GM18508 (cell line): ENCODE measurements at regions not wholly inside any gene's neighbourhood (a gene's known extent, or its start where the extent isn't known, plus 50 kb on each side); places are given as distances from the start of the nearest gene placed in this dataset.
"Not testable (repeated sequence)": the region's sequence is repeated elsewhere in the genome, so short reads cannot be mapped to it uniquely, and the experiment has no call there.

ENCODE experiments used
- ATAC-seq: cut with Tn5 transposase; IDR thresholded peaks from one replicate; pipeline ENCODE4 v1.9.1; 2021; ENCODE audit warnings: moderate number of reproducible peaks; ENCODE audit not compliant: insufficient read depth, unreplicated experiment

DNA sequence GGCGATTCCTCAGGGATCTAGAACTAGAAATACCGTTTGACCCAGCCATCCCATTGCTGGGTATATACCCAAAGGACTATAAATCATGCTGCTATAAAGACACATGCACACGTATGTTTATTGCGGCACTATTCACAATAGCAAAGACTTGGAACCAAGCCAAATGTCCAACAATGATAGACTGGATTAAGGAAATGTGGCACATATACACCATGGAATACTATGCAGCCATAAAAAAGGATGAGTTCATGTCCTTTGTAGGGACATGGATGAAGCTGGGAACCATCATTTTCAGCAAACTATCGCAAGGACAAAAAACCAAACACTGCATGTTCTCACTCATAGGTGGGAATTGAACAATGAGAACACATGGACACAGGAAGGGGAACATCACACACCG, 311.1 kb downstream of the PTGER3 start:
- not testable (repeated sequence) for ATAC-seq

DNA sequence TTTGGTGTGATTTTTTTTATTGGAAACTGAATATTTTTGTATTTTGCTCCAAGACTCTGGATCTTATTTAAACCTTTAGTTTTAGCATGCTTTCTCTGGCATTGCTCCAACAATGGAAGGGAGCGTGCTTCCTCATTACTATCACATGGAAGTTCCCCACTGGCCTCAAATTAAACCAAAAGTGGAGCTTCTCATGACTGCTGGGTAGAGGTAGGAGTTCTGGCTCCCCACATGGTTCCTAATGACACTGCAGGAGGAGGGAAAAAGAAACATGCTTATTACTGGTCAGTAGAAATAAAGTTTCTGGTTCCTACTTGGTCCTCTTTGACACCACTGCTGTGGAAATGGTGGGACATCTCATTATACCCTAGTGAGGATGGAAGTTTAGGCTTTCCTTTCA, 310.5 kb downstream of the PTGER3 start:
- no peak for ATAC-seq

DNA sequence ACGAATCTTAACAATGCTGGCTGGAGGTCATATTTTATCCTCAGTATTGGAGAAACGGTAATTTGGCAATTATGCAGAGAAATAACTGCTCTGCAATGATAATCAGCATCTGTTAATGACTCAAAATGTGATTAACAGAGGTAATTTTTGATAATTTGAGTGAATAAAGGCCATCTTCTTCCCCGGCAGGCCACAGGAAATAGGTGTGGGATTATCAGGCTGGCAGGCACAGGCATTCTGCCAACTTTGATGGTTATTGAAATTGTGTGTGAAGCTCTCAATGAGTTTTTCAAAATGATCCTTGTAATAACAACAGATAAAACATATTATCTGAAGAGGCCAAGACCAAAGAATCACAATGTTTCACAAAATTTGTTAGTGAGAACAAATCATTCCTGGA, 309.0 kb downstream of the PTGER3 start:
- no peak for ATAC-seq

DNA sequence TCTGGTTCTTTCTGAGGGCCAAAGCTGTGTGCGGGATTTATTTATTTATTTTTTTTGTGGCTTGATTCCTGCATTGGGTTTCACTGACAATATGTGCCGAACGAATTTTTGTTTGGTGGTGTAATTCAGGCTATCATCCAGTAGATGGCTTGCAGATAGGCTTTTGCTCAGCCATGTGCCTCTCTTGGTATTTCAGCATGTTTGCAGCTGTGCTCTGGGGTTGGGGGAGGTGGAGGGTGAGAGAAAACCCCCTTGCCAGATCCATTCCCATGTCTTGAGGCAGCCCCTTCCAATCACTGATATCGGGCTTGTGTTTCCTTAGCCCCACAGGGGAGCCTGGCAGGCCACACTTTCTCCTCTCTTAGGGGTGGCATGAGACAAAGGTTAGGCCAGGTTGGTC, 302.4 kb downstream of the PTGER3 start:
- ATAC-seq, result no peak

DNA sequence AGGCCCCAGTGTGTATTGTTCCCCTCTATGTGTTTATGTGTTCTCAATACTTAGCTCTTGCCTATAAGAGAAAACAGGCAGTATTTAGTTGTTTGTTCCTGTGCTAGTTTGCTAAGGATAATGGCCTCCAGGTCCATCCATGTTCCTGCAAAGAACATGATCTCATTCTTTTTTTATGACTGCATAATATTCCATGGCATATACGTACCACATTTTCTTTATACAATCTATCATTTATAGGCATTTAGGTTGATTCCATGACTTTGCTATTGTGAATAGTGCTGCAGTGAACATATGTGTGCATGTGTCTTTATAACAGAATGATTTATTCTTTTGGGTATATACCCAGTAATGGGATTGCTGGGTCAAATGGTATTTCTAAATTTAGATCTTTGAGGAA, 301.6 kb downstream of the PTGER3 start:
- not testable (repeated sequence) for ATAC-seq

DNA sequence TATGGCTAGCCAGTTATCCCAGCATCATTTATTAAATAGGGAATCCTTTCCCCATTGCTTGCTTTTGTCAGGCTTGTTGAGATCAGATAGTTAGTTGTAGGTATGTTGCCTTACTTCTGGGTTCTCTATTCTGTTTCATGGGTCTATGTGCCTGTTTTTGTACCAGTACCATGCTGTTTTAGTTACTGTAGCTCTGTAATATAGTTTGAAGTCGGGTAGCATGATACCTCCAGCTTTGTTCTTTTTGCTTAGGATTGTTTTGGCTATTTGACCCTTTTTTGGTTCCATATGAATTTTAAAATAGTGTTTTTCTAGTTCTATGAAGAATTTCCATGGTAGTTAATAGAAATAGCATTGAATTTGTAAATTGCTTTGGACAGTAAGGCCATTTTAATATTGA, 300.5 kb downstream of the PTGER3 start:
- ATAC-seq, result not testable (repeated sequence)

DNA sequence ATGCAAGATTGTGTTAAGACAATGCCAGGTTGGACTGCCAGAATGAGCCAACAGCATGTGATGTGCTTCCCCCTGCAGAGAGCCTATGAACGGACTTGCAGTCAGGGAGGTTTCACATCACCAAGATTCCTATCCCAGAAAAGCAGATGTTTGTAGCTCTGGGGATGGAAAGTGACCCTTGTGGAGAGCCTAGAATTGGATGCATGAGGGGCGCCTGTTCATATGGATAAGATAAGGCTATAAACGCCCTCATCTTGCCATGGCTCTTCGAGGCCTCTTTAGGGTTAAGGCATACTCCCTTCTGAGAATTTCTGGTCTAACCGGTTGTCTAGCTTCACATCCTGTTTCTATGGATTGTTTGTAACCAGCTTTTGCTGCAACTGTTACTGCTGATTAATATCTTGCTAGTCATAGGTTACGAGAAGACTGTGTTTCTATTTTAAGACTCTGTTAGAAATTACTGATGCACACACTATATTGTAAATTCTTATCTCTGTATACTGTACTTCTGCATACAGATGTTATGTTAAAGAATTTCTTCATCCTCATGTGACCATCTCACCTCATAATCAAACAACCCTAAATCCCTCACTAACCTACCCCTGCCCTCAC, 295.8 kb downstream of the PTGER3 start:
- not testable (repeated sequence) for ATAC-seq

DNA sequence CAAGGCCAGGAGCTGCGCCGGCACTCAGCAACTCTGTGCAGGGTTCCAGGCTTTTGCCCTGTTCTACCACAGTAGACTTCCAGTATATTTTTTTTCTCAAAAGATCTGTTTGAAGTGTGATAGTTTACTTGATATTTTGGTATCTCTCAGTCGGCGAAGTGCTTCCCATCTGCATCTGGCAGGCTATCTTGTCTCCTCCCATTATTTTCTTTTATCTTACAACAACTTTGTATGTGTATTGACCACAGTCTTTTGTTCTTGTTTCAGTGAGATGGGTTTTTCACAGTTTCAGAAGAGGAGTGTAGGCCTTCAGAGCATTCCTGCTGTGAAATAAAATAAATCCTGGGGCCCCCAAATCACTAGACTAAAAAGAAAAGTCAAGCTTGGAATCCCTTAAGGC, 292.9 kb downstream of the PTGER3 start:
- no peak for ATAC-seq

DNA sequence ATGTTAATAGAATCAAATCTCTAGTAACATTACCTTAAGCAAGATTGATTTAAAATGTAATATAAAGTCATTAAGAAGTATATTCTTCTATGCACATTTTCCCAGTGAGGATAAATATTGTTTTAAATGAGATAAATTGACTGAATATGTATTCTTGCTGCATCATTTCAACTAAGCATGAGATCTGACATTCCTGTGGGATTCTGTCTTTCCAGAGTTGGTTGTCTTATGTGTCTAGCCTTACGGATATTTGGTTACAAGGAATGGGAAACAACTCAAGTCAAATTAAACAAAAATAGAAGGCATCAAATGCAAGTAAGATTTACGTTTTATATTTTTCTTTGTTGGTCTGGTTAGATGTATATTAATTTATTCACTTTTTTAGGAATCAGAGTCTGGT, 287.5 kb downstream of the PTGER3 start:
- ATAC-seq, result no peak

DNA sequence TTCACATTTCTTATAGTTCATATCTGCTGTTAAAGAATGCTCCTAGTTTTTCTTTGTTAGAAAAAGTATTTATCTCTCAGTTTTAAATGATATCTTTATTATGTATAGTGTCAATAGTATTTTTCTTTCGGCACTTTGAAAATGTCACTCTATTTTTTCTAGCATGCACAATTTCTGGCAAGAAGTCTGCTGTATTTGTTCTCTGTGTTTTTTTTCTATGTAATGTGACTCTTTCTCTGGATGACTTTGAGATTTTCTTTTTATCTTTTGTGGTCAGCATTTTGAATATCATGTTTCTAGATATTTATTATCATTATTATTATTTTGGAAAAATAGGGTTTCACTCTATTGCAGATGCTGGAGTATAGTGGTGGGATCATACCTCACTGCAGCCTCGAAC, 285.2 kb downstream of the PTGER3 start:
- ATAC-seq, result no peak

DNA sequence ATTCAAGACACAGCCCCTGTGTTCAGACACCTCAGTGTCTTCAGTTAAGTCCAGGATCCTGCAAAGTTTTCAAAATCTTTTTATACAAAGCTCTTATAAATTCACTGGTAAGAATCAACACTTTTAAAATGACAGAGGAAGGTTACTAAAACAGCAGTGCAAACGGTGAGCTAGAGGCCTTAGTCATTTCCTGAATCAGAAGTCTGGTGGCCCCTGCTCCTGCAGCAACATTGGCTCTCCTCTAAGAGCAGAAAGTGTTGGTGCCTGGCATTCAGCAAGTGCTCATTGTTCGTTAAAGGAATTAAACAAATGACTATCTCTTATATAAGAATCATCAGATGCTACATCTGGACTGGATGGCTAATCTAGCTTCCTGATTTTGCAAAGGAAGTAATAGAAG, 282.9 kb downstream of the PTGER3 start:
- ATAC-seq, result no peak

DNA sequence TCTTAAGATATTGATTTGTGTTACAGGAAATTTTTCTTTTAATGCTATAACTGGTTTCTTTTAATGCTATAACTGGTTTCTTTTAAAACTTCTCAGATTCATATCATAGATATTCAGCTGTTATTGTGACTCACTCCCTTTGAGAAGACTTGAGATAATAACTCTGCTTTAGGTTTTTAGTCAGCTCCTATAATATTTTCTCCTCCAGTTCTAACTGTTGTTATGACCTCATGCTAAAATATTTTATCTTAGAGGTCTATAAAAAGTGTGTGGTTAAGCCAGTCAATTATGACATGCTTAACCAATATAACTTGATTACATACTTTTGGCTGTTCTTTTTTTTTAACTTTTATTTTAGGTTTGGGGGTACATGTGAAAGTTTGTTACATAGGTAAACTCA, 280.2 kb downstream of the PTGER3 start:
- ATAC-seq, result no peak

DNA sequence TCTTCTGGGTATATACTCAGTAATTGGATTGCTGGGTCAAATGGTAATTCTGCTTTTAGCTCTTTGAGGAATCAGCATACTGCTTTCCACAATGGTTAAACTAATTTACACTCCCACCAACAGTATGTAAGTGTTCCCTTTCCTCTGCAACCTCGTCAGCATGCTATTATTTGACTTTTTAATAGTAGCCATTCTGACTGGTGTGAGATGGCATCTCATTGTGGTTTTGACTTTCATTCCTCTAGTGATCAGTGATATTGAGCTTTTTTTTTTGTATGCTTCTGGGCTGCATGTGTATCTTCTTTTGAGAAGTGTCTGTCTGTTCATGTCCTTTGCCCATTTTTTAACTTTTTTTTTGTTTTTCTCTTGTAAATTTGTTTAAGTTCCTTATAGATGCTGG, 279.4 kb downstream of the PTGER3 start:
- no peak for ATAC-seq

DNA sequence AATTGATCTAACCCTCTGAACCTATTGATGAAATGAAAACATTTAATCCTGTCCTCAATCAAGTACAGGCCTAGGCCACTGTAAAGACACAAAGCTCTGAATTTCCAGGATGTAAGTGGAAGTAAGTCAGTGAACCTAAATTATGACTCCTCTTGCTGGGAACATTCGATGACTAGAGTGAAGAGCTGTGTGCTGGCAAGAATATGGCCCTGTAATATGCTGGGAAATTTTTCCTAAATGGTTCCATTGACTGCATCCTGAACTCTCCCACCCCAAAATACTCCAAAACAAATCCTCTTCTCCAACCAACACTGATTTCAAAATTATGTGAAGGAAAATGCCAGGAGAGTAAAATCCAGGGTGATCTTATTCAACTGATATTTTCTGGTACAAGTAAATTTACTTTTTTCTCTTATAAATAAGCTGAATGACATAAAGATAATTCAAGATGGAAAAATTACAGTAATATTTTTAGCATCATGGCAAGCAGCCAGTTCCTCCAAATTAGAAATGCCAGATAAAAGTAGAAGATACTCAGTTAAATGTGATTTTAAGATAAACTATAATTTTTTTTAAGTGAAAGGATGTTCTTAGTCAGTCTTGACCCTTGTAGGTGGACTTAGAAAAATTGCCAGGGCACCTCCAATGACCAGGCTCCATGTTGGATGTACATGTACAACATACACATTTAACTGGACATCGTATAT, 269.4 kb downstream of the PTGER3 start:
- ATAC-seq, result no peak

DNA sequence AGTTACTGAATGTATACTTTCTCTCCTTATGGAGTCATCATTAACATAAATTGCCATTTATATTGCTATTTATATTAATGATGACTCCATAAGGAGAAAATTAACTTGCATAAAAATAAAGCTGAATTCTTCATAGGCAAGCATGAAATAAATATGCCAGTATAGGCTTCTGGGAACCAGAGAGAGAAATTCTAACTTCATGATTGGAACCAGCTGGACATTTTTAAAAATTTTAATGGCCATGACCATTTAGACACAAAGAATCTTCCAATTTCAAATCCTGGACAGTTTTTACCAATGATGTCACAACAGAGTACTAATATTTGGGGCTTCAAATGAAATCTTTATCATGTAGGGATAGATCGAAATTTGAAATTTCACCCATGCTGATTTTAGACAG, 268.7 kb downstream of the PTGER3 start:
- ATAC-seq, result no peak

DNA sequence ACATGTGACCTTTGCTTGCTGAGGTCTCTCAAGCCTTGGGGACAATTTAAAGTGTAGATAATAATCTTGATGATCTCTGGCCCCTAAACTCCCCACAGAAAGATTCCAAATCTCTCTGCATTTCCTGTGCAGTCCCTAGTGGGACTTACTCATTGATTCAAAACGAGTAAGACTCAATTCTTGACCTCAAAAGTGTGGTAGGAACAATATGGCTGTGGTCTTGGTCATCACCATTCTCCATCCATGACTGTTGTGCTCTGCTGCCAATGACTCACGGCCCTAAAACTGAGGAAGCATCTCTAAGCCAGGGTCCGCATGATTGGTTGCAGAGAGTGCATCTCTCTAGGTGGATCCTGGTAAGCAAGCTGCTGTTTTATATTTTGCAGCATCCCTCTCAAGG, 268.0 kb downstream of the PTGER3 start:
- ATAC-seq, result no peak

DNA sequence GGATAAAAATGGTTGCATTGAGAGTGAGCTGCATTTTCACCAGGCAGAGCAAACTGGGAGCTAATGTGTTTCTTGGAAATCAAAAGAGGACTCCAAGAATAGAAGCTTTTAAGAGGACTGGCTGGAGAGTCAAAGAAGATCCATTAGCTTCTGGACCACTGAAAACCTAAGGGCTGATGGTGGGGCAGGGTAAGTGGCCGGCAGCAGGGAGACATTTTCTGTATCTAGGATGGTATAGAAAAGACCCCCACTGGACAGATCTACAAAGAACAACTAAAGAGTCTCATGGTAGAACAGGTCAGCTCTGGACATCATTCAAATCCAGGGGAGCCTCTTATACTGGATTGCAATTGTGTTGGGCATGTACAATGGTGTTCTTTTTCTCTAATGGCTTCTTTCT, 262.3 kb downstream of the PTGER3 start:
- no peak for ATAC-seq

DNA sequence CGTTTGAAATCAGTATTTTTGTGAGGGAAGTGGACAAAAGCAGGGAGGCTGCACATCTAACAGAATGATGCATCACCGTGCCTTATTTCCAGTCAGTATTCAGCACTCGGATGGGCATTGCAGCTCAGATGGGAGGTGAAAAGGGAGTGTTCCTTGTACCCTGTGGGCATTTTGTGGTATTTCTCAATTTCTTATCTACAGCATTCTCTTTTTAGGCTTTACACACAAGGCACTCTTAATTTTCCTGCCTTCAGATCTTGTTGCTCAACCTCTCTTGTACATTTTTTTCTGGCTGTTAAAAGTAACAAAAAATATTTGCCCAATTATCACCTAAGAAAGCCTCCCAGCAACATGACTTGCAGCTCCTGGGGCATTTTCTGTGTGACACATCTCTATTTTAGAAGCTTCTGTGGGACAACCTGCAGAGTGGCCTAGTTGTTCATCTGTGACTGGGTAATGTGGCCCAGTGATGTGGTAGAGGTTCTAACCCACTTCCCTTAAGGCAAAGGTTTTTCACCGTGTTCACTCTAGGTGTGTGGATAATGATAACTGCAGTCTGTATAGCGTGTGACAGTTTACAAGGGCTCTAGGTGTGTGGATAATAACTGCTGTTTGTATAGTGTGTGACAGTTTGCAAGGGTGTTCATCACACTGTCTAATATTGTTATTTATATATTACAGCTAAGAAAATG, 257.2 kb downstream of the PTGER3 start:
- no peak for ATAC-seq

DNA sequence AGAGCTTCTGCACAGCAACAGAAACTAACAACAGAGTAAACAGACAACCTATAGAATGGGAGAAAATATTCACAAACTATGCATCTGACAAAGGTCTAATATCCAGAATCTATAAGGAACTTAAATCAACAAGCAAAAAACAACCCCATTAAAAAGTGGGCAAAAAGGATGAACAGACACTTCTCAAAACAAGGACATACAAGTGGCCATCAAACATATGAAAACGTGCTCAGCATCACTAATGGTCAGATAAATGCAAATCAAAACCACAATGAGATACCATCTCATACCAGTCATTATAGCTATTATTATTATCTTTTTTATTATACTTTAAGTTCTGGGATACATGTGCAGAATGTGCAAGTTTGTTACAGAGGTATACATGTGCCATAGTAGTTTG, 252.6 kb downstream of the PTGER3 start:
- ATAC-seq, result not testable (repeated sequence)

DNA sequence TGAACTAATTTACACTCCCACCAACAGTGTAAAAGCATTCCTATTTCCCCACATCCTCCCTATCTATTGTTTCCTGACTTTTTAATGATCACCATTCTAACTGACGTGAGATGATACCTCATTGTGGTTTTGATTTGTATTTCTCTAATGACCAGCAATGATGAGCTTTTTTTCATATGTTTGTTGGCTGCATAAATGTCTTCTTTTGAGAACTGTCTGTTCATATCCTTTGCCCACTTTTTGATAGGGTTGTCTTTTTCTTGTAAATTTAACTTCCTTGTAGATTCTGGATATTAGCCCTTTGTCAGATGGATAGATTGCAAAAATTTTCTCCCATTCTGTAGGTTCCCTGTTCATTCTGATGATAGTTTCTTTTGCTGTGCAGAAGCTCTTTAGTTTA, 251.3 kb downstream of the PTGER3 start:
- not testable (repeated sequence) for ATAC-seq

DNA sequence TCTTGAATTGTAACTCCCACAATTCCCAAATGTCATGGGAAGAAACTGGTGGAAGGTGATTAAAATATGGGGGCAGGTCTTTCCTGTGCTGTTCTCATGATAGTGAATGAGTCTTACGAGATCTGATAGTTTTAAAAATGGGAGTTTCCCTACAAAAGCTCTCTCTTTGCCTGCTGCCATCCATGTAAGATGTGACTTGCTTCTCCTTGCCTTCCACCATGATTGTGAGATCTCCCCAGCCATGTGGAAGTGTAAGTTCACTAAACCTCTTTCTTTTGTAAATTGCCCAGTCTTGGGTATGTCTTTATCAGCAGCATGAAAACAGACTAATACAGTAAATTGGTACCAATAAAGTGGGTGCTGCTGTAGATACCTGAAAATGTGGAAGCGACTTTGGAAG, 245.0 kb downstream of the PTGER3 start:
- not testable (repeated sequence) for ATAC-seq

DNA sequence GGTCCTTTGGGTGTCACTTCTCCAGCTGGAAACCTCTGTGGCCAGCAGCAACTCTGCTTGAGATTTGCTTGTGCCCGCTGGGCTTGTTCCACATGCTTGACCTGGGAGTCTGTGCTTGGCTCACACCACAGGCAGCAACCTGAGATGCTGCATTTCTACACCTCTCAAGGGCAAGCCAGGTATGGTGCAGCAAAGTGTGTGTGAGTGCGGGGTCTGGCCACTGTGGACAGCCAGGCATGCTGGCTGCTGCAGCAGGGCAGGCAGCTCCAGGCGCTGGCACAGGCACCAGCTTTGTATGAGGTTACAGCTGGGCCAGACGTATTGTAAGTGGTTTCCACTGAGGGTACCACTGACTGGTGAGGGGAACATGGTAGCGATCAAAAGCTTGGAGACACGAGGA, 242.0 kb downstream of the PTGER3 start:
- no peak for ATAC-seq
